GM12878 (cell line): ENCODE measurements at regions not wholly inside any gene's neighbourhood (a gene's known extent, or its start where the extent isn't known, plus 50 kb on each side); places are given as distances from the start of the nearest gene placed in this dataset.

ENCODE experiments used
- ATAC-seq: fragments of 200-7000 bp; cut with Tn5 transposase; 3 replicates; pipeline ENCODE4 v1.9.1; 2020; ENCODE audit warnings: mild to moderate bottlenecking, moderate library complexity
- BruUV-seq: library from RNA; stranded (reverse); fragments of 400-500 nt; replicated peaks from 2 replicates; lab custom pipeline; 2021; lab: Mats Ljungman, UMichigan
- CTCF ChIA-PET: fragments of 300-600 bp; sonication (Branson Sonifier 250); formaldehyde crosslinking; extraction: SDS; loops from one replicate; lab custom pipeline; 2021; ENCODE audit warnings: inconsistent platforms; lab: Yijun Ruan, JAX
- POLR2A ChIA-PET: fragments of 350-600 bp; formaldehyde crosslinking; extraction: SDS; loops from one replicate; lab custom pipeline; 2021; ENCODE audit warnings: inconsistent platforms; lab: Charles Lee
- RAD21 ChIA-PET: fragments of 300-600 bp; sonication (Branson Sonifier 250); formaldehyde crosslinking; loops from one replicate; lab custom pipeline; 2023; ENCODE audit warnings: antibody characterized with exemption; ENCODE audit not compliant: unreplicated experiment; lab: Charles Lee
- SMC1A ChIA-PET: fragments of 300-600 bp; sonication (Branson Sonifier 250); formaldehyde crosslinking; loops from one replicate; lab custom pipeline; 2023; ENCODE audit not compliant: unreplicated experiment, uncharacterized antibody; lab: Charles Lee
- DNase-seq: peaks from one replicate; pipeline ENCODE4 v3.0.0-alpha.2; 2011; ENCODE audit warnings: low read depth, low spot score
- FAIRE-seq: peaks from 3 replicates; lab custom pipeline; 2011; peaks lifted over from hg19 to GRCh38; lab: Jason Lieb, UNC
- H2AFZ ChIP-seq: 2 replicates; pipeline ENCODE4 v1.6.0; 2011; ENCODE audit warnings: low read depth, low read length, control low read depth; ENCODE audit not compliant: control insufficient read depth
- H3K27ac ChIP-seq: 2 replicates; pipeline ENCODE4 v1.5.1; 2011; ENCODE audit warnings: control low read depth; ENCODE audit not compliant: control insufficient read depth, insufficient read depth
- H3K27me3 ChIP-seq, 2 experiments: replicated peaks in 1 of 2; 2 replicates each; pipeline versions ENCODE4 v1.6.0 to v1.6.1; 2011; ENCODE audit warnings: low read length in 1 of 2; ENCODE audit not compliant: control insufficient read depth in 2 of 2, insufficient read depth in 2 of 2
- H3K36me3 ChIP-seq, 2 experiments: 2 replicates each; pipeline ENCODE4 v1.5.1; 2011; ENCODE audit warnings: low read length in 1 of 2; ENCODE audit not compliant: control insufficient read depth in 2 of 2, insufficient read depth in 2 of 2
- H3K4me1 ChIP-seq: 2 replicates; pipeline ENCODE4 v1.6.1; 2011; ENCODE audit warnings: mild to moderate bottlenecking, low read length, moderate library complexity, mixed read lengths; ENCODE audit not compliant: control insufficient read depth, insufficient read depth
- H3K4me2 ChIP-seq: 2 replicates; pipeline ENCODE4 v1.6.0; 2011; ENCODE audit warnings: control low read depth; ENCODE audit not compliant: control insufficient read depth, insufficient read depth
- H3K4me3 ChIP-seq: fragments of 200-600 bp; sonication (generic); 2 replicates; pipeline ENCODE4 v1.5.1; 2016
- H3K79me2 ChIP-seq: 2 replicates; pipeline ENCODE4 v1.6.0; 2011; ENCODE audit warnings: low read length; ENCODE audit not compliant: control insufficient read depth, insufficient read depth
- H3K9ac ChIP-seq: 2 replicates; pipeline ENCODE4 v1.8.0; 2011; ENCODE audit warnings: low read length, control low read depth, mixed read lengths; ENCODE audit not compliant: control insufficient read depth, insufficient read depth
- H3K9me3 ChIP-seq: replicated peaks from 3 replicates; pipeline ENCODE4 v1.5.1; 2011; ENCODE audit warnings: mild to moderate bottlenecking, low read length; ENCODE audit not compliant: control insufficient read depth, insufficient read depth
- H4K20me1 ChIP-seq: 2 replicates; pipeline ENCODE4 v1.6.0; 2011; ENCODE audit not compliant: control insufficient read depth, insufficient read depth
- BMI1 ChIP-seq: fragments of 450-650 bp; IDR thresholded peaks from 2 replicates; pipeline ENCODE4 v1.6.1; 2016; ENCODE audit warnings: mild to moderate bottlenecking, moderate library complexity, borderline replicate concordance
- CBX3 ChIP-seq: fragments of 200-600 bp; sonication (generic); IDR thresholded peaks from 2 replicates; pipeline ENCODE4 v1.6.1; 2016; ENCODE audit warnings: low read depth, borderline replicate concordance
- EED ChIP-seq: sonication (generic); IDR thresholded peaks from 2 replicates; pipeline ENCODE4 v1.6.1; 2016; ENCODE audit warnings: antibody characterized with exemption, low read depth
- EP300 ChIP-seq, 2 experiments: fragments of 150-350 bp in 1 of 2; IDR thresholded peaks; 2 replicates each; pipeline ENCODE4 v1.6.1; 2011 to 2012; ENCODE audit warnings: low read depth in 2 of 2, low read length in 2 of 2, borderline replicate concordance in 1 of 2, improper control_type of control experiment in 1 of 2, inconsistent platforms in 1 of 2; ENCODE audit not compliant: control insufficient read depth in 1 of 2
- FOXK2 ChIP-seq: fragments of 450-650 bp; IDR thresholded peaks from 2 replicates; pipeline ENCODE4 v1.6.1; 2017; ENCODE audit warnings: mild to moderate bottlenecking, moderate library complexity
- MXI1 ChIP-seq: fragments of 150-350 bp; IDR thresholded peaks from 2 replicates; pipeline ENCODE4 v1.6.1; 2011; ENCODE audit warnings: low read depth, mild to moderate bottlenecking, inconsistent platforms, low read length, improper control_type of control experiment
- NRF1 ChIP-seq: conservative IDR thresholded peaks from 2 replicates; pipeline ENCODE4 v1.6.1; 2011; ENCODE audit warnings: mild to moderate bottlenecking, low read depth, low read length, improper control_type of control experiment
- ZSCAN29 ChIP-seq: fragments of 450-650 bp; IDR thresholded peaks from 2 replicates; pipeline ENCODE4 v1.6.1; 2017; ENCODE audit warnings: mild to moderate bottlenecking, moderate library complexity
- WGBS: methylation state at CpG from one replicate; pipeline ENCODE4 v1.1.6; 2016; ENCODE audit warnings: low lambda C conversion rate; ENCODE audit not compliant: insufficient replicate concordance, insufficient coverage; ENCODE audit errors: missing lambda C conversion rate; 5-methylcytosine and 5-hydroxymethylcytosine counted together
- in situ Hi-C: fragments of 300-500 bp; cut with MboI; formaldehyde crosslinking; loops from 9 replicates; pipeline ENCODE4 v1.14.3; 2018; ENCODE audit warnings: mixed read lengths
- intact Hi-C: fragments of 100-400 bp; cut with micrococcal nuclease; formaldehyde crosslinking; loops from one replicate; pipeline ENCODE4 v1.14.2; 2022; ENCODE audit not compliant: unreplicated experiment
- TF ChIP-seq, protein P1 (sequence below): fragments of 150-350 bp; IDR thresholded peaks from 2 replicates; pipeline ENCODE4 v1.6.1; 2016; ENCODE audit warnings: low read depth, low read length
- TF ChIP-seq, protein P2 (sequence below): fragments of 450-650 bp; IDR thresholded peaks from 2 replicates; pipeline ENCODE4 v1.6.1; 2016; ENCODE audit warnings: mild to moderate bottlenecking
- TF ChIP-seq, protein P3 (sequence below): fragments of 450-650 bp; IDR thresholded peaks from 2 replicates; pipeline ENCODE4 v1.6.1; 2017; ENCODE audit warnings: mild to moderate bottlenecking

DNA sequence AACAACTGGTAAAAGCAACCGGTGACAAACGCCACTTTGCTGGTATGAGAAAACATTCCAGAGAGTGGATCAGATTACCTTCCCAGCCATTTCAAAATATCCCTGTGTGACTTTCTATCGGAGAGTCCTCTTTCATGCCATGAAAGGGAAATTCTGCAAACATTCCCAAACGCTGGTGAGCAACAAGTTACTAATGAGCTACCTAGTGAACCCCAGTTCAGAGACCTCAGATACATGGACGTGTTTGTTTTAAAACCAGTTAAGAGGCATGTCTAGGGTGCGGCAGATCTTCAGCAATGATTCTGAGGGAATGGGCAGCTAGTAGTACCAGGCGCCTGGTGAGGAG, 418.2 kb upstream of the NR2F2 start:
- BruUV-seq: no TSS peak
- no peak for DNase-seq
- Histone ChIP-seq H3K36me3 (no peaks in the 10 kb centered on the region), H3K9ac (no peak overlapping the region), H3K27me3 (no peaks in the 10 kb centered on the region), H3K27ac (no peak overlapping the region), H3K4me2 (no peak overlapping the region), H4K20me1 (no peaks in the 10 kb centered on the region), H3K4me3 (no peak overlapping the region), H2AFZ (no peak overlapping the region), H3K4me1 (no peaks in the 10 kb centered on the region), H3K9me3 (no peaks in the 10 kb centered on the region; the same call in 2 of the 3 replicates), H3K79me2 (no peaks in the 10 kb centered on the region)
- no peak for FAIRE-seq
- RAD21 ChIA-PET: no interaction called here
- in situ Hi-C loops: no loop called here
- intact Hi-C loops: no loop called here
- 85% methylated on average over 7 of the region's 7 CpGs for WGBS
- TF ChIP-seq FOXK2: no peak
- no peak for TF ChIP-seq EP300 (IDR thresholded peaks at IDR 0.05; ENCODE audit: borderline replicate concordance in 1 of 2, control insufficient read depth in 1 of 2, low read depth in 2 of 2, low read length in 2 of 2)
- no peak for TF ChIP-seq NRF1
- no peak for TF ChIP-seq ZSCAN29
- TF ChIP-seq, protein P1, sequence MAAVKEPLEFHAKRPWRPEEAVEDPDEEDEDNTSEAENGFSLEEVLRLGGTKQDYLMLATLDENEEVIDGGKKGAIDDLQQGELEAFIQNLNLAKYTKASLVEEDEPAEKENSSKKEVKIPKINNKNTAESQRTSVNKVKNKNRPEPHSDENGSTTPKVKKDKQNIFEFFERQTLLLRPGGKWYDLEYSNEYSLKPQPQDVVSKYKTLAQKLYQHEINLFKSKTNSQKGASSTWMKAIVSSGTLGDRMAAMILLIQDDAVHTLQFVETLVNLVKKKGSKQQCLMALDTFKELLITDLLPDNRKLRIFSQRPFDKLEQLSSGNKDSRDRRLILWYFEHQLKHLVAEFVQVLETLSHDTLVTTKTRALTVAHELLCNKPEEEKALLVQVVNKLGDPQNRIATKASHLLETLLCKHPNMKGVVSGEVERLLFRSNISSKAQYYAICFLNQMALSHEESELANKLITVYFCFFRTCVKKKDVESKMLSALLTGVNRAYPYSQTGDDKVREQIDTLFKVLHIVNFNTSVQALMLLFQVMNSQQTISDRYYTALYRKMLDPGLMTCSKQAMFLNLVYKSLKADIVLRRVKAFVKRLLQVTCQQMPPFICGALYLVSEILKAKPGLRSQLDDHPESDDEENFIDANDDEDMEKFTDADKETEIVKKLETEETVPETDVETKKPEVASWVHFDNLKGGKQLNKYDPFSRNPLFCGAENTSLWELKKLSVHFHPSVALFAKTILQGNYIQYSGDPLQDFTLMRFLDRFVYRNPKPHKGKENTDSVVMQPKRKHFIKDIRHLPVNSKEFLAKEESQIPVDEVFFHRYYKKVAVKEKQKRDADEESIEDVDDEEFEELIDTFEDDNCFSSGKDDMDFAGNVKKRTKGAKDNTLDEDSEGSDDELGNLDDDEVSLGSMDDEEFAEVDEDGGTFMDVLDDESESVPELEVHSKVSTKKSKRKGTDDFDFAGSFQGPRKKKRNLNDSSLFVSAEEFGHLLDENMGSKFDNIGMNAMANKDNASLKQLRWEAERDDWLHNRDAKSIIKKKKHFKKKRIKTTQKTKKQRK: no peak
- no peak for TF ChIP-seq MXI1
- TF ChIP-seq, protein P2, sequence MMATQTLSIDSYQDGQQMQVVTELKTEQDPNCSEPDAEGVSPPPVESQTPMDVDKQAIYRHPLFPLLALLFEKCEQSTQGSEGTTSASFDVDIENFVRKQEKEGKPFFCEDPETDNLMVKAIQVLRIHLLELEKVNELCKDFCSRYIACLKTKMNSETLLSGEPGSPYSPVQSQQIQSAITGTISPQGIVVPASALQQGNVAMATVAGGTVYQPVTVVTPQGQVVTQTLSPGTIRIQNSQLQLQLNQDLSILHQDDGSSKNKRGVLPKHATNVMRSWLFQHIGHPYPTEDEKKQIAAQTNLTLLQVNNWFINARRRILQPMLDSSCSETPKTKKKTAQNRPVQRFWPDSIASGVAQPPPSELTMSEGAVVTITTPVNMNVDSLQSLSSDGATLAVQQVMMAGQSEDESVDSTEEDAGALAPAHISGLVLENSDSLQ: no peak
- TF ChIP-seq CBX3: no peak
- TF ChIP-seq EED: no peak
- TF ChIP-seq, protein P3, sequence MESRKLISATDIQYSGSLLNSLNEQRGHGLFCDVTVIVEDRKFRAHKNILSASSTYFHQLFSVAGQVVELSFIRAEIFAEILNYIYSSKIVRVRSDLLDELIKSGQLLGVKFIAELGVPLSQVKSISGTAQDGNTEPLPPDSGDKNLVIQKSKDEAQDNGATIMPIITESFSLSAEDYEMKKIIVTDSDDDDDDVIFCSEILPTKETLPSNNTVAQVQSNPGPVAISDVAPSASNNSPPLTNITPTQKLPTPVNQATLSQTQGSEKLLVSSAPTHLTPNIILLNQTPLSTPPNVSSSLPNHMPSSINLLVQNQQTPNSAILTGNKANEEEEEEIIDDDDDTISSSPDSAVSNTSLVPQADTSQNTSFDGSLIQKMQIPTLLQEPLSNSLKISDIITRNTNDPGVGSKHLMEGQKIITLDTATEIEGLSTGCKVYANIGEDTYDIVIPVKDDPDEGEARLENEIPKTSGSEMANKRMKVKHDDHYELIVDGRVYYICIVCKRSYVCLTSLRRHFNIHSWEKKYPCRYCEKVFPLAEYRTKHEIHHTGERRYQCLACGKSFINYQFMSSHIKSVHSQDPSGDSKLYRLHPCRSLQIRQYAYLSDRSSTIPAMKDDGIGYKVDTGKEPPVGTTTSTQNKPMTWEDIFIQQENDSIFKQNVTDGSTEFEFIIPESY: no peak
- no peak for TF ChIP-seq BMI1
- POLR2A ChIA-PET: no interaction called here
- SMC1A ChIA-PET: interaction anchor here (0.8 to 1.5 kb wide), 6 partner anchors 11 to 136 kb away, joined by 3 to 5 read pairs (median 3); no protein-coding TSS in a partner anchor
- CTCF ChIA-PET: interaction anchor here (1.0 to 1.2 kb wide), 2 partner anchors 10 to 44 kb away, joined by 3 read pairs; no protein-coding TSS in a partner anchor
- ATAC-seq: no peak
